Forelimb muscle (tissue), 1 donor: ENCODE measurements at regions not wholly inside any gene's neighbourhood (a gene's known extent, or its start where the extent isn't known, plus 50 kb on each side); places are given as distances from the start of the nearest gene placed in this dataset.
A peak's percentile ranks its signal among the peaks of the same experiment; 100 is the strongest.
"Not testable (repeated sequence)": the region's sequence is repeated elsewhere in the genome, so short reads cannot be mapped to it uniquely, and the experiment has no call there.

Source experiments
- DNase-seq: peaks from one replicate; pipeline ENCODE4 v3.0.0-alpha.2; 2013; ENCODE audit warnings: low read depth

DNA sequence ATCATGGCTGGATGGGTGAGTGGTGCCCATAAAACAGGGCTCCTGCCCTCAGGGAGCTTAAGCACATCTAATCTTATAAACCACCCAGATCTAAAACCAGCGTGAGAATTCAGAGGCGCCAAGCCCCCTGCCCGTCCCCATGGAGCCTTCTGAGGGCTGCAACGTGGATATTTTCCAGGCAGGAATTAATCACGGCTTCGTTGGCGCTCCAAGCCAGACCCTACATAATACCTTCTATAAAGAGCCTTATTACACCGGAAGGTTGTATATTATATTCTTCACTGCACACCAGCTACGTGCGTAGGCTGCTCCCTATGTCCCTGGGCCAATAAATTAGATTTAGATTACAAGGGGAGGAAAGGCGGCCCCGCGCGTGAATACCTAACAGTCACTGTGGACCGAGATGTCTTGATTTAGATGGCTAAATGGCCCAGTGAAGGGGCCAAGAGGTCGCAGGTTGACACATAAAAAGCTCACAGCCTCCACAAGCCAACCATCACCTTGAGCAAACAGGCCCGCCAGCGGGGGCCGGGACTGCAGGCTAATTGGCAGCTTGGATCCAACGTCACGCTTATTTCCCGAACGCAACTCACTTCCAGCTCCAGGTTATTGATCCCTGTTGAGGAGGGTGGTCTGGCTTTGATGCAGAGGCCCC is 64.7 kb upstream of the APCDD1L start:
- DNase-seq = no peak

DNA sequence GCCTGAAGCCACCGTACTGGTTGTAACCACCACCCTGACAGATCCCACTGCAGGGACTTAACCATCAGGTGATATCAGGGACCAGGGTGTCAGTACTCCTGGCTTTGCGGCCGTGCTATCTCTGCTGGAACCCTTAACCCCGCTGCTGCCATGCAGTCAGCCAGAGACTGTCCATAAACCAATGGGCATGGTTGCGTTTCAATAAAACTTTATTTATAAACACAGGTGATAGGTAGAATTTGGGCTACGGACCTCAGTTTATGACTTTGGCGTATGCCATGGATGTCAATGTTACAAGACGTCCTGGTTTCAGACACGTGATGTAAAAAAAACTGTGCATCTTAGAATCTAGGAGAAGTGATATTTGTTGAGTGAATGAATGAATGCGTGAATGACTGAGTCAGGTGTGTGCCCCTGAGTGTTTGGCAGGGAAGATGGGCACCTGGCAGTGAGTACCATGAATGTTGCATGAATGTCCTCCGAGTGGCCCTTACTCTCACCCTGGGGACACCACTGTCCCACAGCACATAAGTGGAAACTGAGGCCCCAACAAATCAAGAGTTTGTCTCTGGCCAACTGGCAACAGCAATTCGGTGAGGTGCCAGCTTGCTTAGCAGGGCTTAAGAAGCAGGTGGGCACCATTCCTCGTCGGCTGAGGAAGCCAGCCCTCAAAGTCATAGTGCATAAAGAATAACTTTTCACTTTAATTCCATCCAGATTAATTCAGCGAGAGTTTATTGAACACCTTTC is 64.0 kb upstream of the APCDD1L start:
- DNase-seq = no peak

DNA sequence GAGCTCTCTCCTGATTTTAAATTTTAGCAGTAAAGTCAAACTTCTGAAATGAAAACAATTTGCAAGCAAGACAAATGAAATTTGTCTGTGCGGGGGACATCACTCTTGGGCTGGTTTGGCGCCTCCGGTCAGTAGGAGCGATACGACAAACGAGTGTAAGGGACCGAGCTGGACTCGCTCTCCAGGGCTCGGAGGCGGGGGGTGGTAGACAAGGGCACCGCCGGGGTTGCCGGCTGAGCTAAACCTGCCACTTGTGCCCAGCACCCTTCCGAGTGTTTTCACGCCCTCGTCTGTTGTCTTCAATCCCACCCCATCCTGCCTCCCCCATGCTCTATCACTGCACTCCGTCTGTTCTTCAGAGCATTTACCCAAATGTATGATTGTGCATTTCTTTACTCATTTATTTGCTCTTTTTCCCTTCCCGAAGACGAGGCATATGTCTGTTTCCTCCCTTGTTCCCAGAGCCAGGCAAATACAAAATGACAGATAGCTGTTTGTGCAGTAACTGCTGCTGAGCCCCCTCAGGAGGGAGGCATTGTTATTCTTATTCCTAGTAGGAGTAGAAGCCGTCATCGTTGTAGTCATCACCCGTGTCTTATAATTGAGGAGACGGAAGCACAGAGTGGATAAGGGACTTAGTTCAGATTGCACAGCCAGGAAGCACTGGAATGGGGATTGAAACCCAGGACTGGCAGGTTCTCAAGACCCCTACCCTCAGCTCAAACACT is 62.8 kb upstream of the APCDD1L start:
- DNase-seq = no peak

DNA sequence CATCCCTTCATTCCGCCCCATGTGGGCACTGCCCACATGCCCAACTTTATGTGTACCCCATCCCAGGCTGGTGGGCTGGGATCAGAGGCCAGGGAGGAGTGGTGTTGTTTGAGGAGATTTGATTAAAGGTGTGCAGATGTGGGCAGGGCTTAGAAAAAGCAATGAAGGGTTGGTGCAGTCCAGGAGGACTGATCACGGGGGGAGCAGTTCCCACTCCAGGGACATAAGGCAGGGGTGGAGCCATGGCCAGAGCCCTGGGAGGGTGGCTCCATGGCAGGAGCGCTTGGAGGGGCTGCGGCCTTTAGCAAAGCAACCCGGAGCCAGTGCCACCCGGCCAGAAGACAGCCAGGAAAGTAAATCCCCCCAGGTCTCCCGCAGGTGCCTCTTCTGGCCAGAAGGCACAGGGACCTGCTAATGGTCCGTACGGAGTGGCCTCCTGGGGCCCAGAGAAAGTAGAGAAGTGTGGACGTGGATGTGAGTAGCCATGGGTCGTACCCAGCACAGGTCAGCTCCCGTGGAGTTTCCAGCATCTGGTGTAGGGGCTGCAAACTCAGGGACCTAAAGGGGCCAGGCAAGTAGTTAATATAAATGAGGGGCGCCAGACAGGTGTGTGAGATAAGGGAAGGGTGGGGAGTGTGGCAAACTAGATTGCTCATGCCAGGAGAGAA is 62.1 kb upstream of the APCDD1L start:
- no peak for DNase-seq

DNA sequence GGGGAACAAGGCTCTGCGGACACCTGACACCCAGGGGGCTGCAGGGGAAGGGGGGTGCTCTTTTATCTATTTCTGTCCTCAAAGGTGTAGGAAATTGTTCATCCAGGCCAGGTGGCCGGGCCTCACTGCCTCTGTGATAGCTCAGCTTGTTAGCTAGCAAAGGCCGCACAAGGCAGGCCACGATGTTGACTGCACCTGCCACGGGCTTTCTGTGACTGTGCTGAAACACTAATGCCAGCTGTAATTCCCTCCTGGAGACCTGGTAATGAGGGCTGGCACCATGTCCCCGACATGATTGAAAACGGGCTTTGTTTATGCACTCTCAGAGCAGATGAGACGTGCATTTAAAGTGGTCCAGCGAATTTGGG is 61.4 kb upstream of the APCDD1L start:
- DNase-seq = no peak

DNA sequence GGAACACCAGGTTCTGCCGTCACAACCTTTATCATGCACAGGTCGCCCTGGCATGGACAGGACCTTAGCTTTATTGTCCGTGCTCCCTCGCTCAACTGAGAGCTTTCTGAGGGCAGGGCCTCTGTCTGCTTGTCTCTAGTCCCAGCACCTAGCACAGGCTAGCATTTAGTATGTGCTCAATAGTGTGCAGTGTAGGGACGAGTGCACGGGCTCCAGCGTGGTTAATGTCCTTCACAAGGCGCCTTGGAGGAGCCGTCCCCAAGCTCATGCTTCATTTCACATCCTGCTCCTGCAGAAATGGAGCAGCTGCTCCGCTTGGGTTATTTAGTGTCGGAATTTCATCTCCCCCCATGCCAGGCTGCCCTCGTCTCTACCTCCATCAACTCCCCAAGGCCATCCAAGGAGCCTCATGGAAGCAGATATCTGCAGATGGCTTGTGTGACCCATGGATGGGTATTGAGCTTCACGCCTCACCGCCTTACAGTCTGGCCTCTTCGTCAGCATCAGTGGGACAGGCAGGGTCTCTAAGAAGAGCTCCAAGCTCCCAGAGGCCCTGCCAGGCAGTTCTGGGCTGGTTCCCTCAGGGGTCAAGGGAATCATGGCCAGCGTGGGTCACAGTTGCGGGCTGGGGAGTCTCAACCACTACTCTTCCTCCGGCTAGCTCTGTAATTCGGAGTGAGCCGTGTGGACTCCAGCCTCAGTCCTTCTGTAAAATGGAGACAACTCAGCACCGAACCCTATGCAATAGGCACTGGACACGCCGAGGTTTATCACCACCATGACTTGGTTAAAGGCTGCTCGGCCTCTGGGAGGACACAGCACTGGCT is 60.8 kb upstream of the APCDD1L start:
- DNase-seq = no peak

DNA sequence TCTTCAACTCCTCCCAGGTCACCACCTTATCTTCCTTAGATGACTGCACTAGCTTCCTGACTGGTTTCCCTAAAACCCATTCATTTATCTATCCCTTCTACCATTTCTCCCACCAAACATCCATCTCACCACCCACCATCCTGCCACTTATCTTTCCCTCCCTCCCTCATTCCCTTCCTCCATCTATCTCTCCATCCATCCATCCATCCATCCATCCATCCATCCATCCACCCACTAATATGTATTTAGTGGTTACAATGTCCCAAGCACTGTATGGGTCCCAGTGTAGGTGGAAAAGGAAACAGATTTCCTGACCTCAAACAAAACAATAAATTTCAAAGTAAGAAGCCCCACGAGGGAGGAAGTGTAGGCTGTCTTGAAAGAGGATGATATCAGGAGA is 59.3 kb upstream of the APCDD1L start:
- no peak for DNase-seq

DNA sequence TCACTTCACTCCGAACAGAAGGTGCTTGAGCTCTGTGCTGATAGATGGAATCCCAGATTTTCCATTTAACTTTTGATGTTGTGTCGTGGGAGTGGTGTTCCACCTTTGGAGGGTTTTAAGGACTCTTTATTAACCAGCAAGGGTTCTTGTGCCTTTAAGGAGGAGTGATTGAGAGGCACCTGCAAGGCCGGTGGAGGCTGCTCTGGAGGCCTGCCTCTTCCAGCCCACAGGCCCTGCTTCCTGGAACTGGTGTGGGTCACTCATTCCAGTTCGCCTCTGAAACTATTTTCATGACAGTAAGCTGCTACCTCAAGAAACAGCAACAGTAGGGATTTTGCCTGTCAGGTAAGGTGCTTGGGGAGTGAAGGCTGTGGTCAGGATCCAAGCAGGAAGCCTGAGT is 58.8 kb upstream of the APCDD1L start:
- no peak for DNase-seq

DNA sequence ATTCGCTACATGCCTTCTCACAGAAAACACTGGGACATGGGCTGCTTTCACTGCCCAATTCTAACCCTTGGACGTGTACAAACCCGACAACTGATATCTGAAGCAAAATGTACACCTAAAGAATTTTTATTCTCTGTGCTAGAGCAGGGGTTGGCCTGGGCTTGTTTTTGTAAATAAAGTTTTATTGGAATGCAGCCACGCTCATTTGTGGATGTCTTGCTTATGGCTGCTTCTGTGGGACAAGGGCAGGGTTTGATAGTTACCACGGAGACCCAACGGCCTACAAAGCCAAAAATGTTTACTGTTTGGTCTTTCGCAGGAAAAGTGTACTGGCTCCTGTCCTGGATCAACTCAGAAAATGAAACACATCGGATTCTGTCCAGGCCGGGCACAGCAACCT is 58.1 kb upstream of the APCDD1L start:
- no peak for DNase-seq

DNA sequence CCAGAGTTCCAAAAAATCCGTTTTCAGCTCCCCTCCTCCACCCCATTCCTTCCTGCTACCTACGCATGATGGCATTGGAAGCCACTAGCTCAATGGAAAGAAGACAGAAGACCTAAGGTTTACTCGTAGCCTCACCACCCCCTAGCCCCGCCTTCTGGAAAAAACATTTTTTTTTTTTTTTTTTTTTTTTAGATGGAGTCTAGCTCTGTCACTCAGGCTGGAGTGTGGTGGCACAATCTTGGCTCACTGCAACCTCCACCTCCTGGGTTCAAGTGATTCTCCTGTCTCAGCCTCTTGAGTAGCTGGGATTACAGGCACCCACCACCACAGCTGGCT is 57.2 kb upstream of the APCDD1L start:
- DNase-seq = not testable (repeated sequence)

DNA sequence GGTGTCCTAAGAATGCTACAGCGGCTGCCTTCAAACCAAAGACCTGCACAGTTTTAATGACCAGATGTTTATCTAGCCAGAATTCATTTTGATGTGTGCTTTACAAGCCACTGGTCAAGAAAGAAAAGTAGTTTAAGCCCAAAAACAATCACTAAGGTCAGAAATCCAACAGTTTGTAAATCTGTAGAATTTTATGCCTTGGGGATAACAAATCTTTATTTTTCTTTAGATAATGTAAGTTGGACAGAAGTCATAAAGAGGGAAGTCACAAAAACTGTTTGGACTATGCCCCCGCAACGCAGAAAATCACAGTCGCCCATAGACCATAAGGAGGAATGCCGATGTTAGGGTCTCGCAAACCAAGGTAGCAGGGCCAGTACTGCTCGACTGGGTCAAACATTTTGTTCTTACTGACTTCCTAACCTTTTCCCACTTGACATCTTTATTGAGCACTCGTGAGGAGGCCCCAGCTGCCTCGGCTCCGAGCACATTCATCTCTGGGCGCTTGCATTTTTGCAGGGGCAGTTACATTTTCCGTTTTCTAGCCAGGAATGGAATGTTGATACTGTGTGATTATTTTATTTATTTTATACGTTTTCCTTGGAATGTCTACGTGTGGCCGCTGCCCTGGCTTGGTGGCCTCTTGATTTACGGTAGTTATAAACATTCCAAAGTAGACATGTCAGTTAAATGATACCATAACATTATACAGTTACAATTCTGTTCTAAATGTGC is 56.7 kb upstream of the APCDD1L start:
- DNase-seq = no peak

DNA sequence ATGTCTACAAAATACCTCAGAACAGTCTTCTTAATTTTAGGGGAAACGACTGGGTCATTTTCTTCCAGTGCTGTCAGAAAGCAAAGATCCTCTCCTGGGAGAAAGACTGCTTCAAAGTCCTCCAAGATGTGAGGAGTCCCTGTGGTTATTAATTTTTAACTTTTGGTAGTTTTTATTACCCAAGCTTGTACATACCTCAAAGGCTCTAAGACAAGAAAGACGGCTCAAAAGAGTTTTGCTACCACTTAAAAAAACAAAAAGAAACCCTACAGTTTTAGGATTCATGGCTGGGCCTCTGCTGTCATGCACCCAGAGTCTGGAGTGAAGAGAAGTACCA is 56.1 kb upstream of the APCDD1L start:
- DNase-seq = no peak

DNA sequence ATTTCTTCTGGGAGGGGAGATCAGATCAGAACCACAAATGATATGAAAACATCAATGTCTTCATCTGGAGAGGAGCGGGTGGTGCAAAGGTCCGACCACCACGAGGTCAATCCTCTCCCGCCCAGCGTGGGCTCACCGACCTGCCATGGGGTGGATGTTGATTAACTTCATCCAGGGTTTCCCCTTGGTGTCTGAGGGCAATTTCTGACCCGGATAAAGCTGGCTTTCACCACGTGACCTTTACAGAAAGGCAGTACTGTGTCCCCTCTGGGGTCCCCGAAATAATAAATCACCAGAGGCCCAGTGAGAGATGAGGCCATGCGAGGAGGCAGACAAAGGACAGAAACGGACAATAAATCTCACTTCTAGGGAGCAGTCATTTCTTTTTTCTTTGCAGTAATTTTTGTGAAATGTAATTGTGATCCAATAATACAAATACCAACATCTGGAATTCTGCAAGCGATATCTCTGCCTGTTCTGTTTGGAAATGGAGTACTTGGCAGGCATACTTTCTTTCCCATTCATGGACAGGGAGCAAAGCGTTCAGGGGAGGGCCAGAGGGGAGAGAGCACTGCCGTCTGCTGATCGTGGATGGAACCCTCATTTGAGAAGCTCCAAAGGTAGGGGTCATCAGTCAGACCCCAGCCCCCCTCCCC is 55.1 kb upstream of the APCDD1L start:
- peak; percentile 22 for DNase-seq

DNA sequence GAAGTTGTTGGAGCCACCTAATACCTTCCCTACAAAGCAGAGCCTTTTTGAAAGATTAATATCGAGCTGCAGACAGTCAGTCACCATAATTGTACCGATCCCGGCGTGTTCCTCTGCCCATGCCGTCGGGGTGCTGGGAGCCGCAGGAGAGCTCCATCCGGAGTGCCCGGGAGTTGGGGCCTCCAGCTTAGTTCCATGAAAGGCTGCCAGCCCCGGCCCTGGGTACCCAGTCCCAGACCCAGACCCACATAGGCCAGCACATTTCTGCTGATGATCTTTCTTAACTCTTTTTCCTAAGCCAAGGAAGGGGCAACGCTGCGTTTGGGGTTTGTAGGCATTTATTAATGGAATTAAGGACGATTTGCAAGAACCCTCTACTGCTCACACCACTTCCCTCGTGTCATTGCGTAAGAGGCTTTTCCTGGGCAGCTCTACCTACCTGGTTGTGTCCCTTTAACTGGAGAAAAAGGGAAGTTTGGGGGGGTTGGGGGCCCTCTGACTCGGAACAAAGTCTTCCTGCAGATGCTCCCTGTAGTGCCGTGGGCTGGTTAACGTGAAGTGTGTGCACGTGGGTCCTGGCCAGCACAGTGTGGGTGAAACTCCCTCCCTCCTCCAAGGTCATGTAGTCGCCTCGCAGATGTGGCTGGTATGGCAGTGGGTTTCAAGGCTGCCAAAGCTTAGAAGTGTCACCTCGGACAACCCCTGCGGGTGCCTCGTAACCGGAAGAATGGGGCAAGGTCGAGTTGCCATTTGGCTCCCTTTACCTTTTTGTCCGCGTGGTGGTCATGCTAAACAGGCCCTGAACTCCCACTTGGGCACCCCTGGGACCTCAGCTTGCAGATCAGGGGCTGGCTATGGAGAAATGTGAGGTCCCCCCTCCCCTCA is 54.3 kb upstream of the APCDD1L start:
- DNase-seq = no peak

DNA sequence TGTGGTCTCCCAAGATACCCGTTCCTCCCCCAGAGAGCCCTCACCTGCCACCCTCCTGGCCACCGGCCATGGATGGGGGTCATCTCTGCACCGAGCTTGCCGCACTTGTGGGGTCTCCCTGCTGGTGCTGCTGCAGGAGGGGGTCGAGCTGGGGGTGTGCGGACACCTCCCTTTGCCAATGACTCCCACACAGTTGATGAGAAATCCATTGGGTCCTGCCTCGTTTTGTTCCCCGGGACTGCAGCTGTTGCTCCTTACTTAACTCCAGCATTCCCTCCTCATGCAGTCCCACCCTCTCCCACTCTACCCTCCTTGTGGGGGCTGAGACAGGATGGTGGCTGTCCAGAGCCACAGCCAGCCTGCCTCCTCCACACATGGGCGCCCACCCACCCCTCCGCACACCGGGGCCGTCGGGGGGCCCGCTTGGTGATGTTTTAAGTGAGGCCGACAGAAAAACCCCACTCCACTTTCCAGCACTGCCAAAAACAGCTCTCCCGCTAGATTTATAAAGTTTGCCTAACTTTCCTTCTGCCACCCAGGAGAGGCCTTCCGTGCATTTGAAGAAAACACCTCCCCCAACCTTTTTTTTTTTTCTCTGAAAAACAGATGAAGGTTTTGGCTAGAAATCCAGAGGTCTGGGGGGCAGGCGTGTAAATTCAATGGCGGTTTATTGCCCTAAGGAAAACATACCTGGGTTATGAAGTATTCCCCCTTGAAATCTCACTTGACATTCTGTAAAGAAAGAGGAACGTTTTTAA is 53.5 kb upstream of the APCDD1L start:
- no peak for DNase-seq

DNA sequence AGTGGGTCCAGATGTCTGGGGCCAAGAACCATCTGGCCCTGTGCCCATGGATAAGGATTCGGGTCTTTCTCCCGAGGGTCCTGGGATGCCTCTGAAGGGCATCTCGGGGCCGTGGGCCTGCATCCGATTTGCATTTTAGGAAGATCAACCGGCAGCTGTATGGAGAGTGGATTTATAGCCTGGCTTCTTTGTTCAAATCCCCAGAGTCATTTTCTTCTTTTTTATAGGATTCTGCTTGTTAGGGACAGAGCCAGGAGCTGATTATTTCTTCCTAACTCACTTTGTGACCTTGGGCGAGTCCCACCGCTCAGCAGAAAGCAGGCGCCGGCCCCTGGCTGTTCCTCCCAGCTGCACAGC is 52.9 kb upstream of the APCDD1L start:
- peak; percentile 49 for DNase-seq

DNA sequence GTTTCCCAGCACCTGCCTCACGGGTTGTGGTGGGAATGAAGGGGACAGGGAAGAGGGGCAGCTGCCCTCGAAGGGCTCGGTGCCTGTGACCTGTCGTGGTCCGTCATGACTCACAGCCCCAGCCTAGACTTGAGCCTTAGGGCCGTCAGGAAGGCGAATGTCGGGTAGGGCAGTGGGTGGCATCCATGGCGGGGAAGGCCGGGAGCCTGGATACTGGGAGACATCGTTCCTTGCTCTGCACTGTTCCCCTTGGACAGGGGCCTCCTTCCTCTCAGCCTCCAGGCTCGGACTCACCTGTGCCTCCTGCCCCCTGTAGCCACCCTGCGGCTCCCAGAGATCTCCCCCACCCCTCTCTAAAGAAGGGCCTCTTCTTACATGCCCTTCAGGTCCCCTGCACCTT is 52.2 kb upstream of the APCDD1L start:
- DNase-seq = no peak

DNA sequence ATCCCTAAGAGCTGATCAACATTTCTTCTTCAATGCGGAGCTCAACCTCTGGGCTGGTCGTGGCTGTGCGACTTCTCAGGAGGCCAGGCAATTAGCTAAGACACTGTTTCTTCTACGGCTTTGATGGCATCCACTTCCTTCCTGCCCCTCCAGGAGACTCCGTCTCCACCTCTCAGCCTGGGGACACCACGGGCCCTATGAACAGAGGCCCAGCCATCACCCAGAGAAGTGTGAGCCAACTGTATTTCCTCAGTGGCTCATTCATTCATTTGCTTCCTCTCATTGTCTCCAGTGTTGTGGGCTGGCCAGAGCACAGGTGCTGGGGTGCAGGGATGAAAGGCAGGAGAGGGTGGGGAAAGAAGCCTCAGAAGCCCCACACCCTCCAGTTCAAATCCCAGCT is 51.8 kb upstream of the APCDD1L start:
- DNase-seq = no peak
